ENCODE measurements at regions not wholly inside any gene's neighbourhood (a gene's known extent, or its start where the extent isn't known, plus 50 kb on each side); places are given as distances from the start of the nearest gene placed in this dataset.

DNA sequence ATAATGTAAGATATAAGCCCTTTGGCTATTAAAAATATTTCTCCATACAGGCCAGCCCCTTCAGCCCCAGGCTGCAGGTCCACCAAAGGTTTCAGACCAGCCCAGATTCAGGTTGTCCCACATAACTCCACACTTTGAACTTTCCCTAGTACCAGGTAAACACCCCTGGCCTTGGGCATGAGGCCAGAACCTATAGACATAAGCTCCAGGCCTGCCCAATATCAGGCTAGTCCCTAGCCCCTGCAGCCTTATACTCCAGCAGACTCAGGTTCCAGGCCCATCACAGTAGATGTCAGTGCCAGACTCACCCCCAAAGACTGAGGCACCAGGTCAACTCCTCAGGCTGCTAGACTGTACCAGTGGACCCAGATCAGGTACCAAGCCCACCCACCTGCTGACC lies 178.5 kb upstream of the DAAM1 start (continued):
- TF ChIP-seq ZSCAN21 (CRISPR knock-in tag; IDR thresholded peaks at IDR 0.05; ENCODE audit: borderline replicate concordance) (no peak; the same call in 1 of the 2 replicates), RORA (CRISPR knock-in tag; IDR thresholded peaks at IDR 0.05) (no peak), ZFP91 (CRISPR knock-in tag; IDR thresholded peaks at IDR 0.05; ENCODE audit: borderline replicate concordance) (no peak), ZMYM2 (CRISPR knock-in tag; IDR thresholded peaks at IDR 0.05) (0 out of 2 replicates have a peak, but pooled peaks have one; percentile 33), ZNF607 (CRISPR knock-in tag; IDR thresholded peaks at IDR 0.05; ENCODE audit: borderline replicate concordance) (no peak), ZNF3 (CRISPR knock-in tag; IDR thresholded peaks at IDR 0.05) (no peak), RFX1 (IDR thresholded peaks at IDR 0.05) (no peak), MLX (CRISPR knock-in tag; IDR thresholded peaks at IDR 0.05) (no peak), PPARG (CRISPR knock-in tag; conservative IDR thresholded peaks at IDR 0.05) (no peak), HMGXB3 (CRISPR knock-in tag; IDR thresholded peaks at IDR 0.05; ENCODE audit: borderline replicate concordance) (no peak), CAMTA2 (CRISPR knock-in tag; IDR thresholded peaks at IDR 0.05; ENCODE audit: borderline replicate concordance) (no peak), YEATS4 (CRISPR knock-in tag; IDR thresholded peaks at IDR 0.05; ENCODE audit: borderline replicate concordance) (no peak), ZNF350 (CRISPR knock-in tag; IDR thresholded peaks at IDR 0.05; ENCODE audit: borderline replicate concordance, low read depth) (no peak), ZNF646 (CRISPR knock-in tag; IDR thresholded peaks at IDR 0.05) (no peak), KDM4B (CRISPR knock-in tag; IDR thresholded peaks at IDR 0.05) (no peak), ZSCAN25 (CRISPR knock-in tag; IDR thresholded peaks at IDR 0.05) (no peak)

Measured in HepG2 (cell line).